ENCODE measurements at regions not wholly inside any gene's neighbourhood (a gene's known extent, or its start where the extent isn't known, plus 50 kb on each side); places are given as distances from the start of the nearest gene placed in this dataset.

DNA sequence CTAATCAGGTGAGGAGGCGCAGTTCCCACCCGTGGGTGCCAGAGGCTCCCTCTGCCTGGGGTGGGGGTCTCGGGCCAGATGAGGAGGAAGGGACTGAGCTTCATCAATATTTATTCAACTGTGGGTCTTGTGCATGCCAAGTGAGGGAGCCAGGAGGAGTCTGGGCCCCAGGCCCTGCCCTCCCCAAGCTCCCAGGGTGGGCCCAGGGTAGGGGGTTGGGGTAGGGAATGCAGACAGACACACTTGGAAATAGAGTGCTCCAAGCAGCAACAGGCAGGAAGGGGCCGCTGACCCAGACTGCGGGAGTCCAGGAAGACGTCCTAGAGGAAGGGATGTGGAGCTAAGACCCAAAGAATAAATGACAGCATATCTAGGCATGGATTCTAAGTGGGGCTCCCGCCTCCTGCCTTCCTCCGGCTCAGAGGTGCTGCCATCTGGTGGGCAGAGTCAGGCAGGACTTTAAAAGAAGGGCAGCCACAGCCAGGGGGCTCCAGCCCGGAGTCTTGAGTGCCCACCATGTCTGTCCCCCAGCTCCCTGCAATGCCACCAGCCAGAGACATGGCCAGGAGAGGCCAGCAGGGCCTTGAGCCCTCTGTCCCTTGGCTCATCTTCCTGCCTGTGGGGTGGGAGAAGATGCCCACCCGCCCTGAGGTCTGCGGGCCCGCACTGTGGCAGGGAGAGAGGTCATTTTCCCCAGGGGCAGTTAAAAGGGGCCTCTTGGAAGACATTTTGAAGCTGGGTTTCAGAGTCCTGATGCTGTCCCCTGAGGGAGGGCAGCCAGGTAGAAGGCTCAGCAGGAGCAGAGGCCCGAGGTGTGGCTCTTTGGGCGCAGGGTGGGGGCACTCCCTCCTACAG lies 70.1 kb downstream of the PHETA1 start:
- Mint-ChIP-seq H3K9me3 (ENCODE audit: unreplicated experiment) (peaks cover 4% of the 10 kb centered on the region), H3K4me3 (ENCODE audit: unreplicated experiment) (no peak overlapping the region), H3K27ac (ENCODE audit: unreplicated experiment) (no peak overlapping the region), H3K36me3 (ENCODE audit: unreplicated experiment) (no peaks in the 10 kb centered on the region), H3K4me1 (ENCODE audit: low read depth, unreplicated experiment) (no peaks in the 10 kb centered on the region), H3K27me3 (ENCODE audit: unreplicated experiment) (peaks cover 2% of the 10 kb centered on the region)
- peak; percentile 89 for DNase-seq
- TF ChIP-seq, protein P1, sequence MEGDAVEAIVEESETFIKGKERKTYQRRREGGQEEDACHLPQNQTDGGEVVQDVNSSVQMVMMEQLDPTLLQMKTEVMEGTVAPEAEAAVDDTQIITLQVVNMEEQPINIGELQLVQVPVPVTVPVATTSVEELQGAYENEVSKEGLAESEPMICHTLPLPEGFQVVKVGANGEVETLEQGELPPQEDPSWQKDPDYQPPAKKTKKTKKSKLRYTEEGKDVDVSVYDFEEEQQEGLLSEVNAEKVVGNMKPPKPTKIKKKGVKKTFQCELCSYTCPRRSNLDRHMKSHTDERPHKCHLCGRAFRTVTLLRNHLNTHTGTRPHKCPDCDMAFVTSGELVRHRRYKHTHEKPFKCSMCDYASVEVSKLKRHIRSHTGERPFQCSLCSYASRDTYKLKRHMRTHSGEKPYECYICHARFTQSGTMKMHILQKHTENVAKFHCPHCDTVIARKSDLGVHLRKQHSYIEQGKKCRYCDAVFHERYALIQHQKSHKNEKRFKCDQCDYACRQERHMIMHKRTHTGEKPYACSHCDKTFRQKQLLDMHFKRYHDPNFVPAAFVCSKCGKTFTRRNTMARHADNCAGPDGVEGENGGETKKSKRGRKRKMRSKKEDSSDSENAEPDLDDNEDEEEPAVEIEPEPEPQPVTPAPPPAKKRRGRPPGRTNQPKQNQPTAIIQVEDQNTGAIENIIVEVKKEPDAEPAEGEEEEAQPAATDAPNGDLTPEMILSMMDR (IDR thresholded peaks at IDR 0.05; ENCODE audit: partially characterized antibody, unreplicated experiment): peak; percentile 84

DNA sequence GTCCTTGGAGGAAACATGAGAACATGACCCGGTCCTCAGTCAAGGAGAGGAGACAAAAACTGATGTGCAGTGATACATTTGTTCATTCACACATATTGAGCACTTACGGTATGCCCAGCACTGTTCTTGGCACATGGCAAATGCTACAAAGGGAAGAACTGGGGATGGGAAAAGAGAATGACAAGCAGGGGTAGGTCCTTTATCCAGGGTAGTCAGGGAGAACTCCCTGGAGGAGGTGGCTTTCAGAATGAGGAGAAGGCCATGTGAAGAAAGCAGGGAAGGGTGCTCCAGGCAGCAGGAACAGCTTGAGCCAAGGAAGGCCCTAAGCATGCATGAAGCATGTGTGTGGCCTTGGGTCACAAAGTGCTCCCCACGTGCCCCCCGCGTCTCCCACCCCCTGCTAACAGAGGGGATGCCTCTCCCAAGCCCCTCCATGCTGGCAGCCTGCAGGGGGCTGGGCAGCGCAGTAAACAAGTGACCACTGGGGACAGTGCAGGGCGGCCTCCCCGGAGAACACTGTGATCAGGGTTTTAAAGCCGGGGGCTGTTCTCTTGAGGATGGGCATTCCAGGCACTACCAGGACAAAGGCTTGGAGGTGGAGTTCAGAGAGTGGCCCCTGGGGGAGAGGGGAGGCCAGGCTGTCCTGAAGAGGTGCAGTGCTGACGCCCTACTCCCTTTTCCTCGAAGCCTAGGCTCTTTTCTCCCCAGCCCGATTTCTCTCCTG lies 71.0 kb downstream of the PHETA1 start:
- peak; percentile 54 for DNase-seq
- Mint-ChIP-seq H3K36me3 (ENCODE audit: unreplicated experiment) (no peaks in the 10 kb centered on the region), H3K4me1 (ENCODE audit: low read depth, unreplicated experiment) (no peaks in the 10 kb centered on the region), H3K9me3 (ENCODE audit: unreplicated experiment) (peaks cover 4% of the 10 kb centered on the region), H3K27ac (ENCODE audit: unreplicated experiment) (peak overlapping the region; percentile 52), H3K4me3 (ENCODE audit: unreplicated experiment) (peak overlapping the region; percentile 43), H3K27me3 (ENCODE audit: unreplicated experiment) (peaks cover 2% of the 10 kb centered on the region)
- TF ChIP-seq, protein P1 (IDR thresholded peaks at IDR 0.05; ENCODE audit: partially characterized antibody, unreplicated experiment): no peak

DNA sequence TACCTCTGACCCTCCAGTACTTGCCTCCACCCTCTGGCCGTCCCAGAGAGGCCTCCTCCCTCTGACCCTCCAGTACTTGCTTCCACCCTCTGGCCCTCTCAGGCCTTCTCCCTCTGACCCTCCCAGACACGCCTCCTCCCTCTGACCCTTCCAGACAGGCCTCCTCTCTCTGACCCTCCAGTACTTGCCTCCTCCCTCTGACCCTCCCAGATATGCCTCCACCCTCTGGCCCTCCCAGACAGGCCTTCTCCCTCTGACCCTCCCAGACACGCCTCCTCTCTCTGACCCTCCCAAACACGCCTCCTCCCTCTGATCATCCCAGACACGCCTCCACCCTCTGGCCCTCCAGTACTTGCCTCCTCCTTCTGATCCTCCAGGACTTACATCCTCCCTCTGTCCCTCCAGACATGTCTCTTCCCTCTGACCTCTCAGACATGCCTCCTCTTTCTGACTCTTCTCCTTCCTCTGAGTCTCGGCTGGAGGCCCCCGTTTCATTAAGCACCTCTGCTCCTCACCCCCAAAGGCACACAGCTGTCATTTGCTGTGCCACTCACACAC lies 71.9 kb downstream of the PHETA1 start:
- no peaks in the 10 kb centered on the region for H3K4me1 Mint-ChIP-seq (ENCODE audit: low read depth, unreplicated experiment)

DNA sequence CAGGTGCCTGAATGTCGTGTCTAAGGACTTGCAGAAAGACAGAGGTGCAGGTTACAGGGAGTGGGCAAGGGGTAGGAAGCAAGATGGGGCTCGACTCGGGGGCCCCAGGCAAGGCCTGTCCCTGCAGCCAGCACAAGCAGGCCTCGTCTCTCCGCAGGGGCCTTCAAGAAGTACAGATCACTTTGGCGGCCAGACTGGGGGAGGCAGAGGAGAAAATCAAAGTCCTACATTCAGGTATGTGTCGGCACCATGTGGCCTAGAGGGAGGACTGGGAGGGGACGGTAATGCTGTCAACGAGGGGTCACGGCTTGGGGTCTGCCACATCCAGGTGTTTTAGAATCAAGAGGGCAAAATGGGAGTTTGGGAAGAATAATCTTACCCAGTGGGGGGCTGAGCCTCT lies 73.7 kb downstream of the PHETA1 start:
- peaks cover 8% of the 10 kb centered on the region for H3K36me3 Mint-ChIP-seq (ENCODE audit: unreplicated experiment)
- H3K4me1 Mint-ChIP-seq (ENCODE audit: low read depth, unreplicated experiment): no peaks in the 10 kb centered on the region
- H3K9me3 Mint-ChIP-seq (ENCODE audit: unreplicated experiment): peaks cover 7% of the 10 kb centered on the region
- TF ChIP-seq, protein P1 (IDR thresholded peaks at IDR 0.05; ENCODE audit: partially characterized antibody, unreplicated experiment): no peak
- no peak overlapping the region for H3K27ac Mint-ChIP-seq (ENCODE audit: unreplicated experiment)
- H3K27me3 Mint-ChIP-seq (ENCODE audit: unreplicated experiment): peaks cover 3% of the 10 kb centered on the region
- DNase-seq: no peak
- H3K4me3 Mint-ChIP-seq (ENCODE audit: unreplicated experiment): no peak overlapping the region

More for the DNA sequence above, 71.9 kb downstream of the PHETA1 start:
- peaks cover 5% of the 10 kb centered on the region for H3K9me3 Mint-ChIP-seq (ENCODE audit: unreplicated experiment)
- H3K36me3 Mint-ChIP-seq (ENCODE audit: unreplicated experiment): peaks cover 1% of the 10 kb centered on the region
- H3K4me3 Mint-ChIP-seq (ENCODE audit: unreplicated experiment): no peak overlapping the region
- H3K27ac Mint-ChIP-seq (ENCODE audit: unreplicated experiment): no peak overlapping the region
- TF ChIP-seq, protein P1 (IDR thresholded peaks at IDR 0.05; ENCODE audit: partially characterized antibody, unreplicated experiment): no peak
- H3K27me3 Mint-ChIP-seq (ENCODE audit: unreplicated experiment): peaks cover 2% of the 10 kb centered on the region
- no peak for DNase-seq

Measured in glutamatergic neuron (in vitro differentiated cells).